HG02885 (cell line): ENCODE measurements at regions not wholly inside any gene's neighbourhood (a gene's known extent, or its start where the extent isn't known, plus 50 kb on each side); places are given as distances from the start of the nearest gene placed in this dataset.

Source experiments
- ATAC-seq: cut with Tn5 transposase; IDR thresholded peaks from one replicate; pipeline ENCODE4 v1.9.1; 2021; ENCODE audit warnings: mild to moderate bottlenecking; ENCODE audit not compliant: unreplicated experiment, poor library complexity

DNA sequence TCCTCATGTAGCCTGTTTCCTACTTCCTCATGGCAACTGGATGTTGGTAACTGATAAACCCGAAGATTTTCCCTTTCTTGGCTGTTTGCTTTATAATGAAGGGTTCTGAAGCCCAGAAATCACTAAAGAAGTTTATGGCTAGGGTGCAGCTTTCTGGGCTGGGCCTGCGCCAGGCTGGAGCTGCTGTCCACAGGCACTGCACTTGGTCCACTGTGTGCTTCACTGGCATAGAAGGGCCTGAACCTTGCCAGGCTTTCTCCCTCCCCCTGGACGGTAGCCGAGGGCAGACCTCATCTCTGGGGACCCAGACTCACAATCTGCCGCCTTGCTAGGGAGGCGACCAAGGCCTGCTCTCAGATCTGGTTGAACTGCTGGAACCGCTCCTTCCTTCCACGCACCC is 133.3 kb upstream of the SPRED2 start:
- no peak for ATAC-seq

DNA sequence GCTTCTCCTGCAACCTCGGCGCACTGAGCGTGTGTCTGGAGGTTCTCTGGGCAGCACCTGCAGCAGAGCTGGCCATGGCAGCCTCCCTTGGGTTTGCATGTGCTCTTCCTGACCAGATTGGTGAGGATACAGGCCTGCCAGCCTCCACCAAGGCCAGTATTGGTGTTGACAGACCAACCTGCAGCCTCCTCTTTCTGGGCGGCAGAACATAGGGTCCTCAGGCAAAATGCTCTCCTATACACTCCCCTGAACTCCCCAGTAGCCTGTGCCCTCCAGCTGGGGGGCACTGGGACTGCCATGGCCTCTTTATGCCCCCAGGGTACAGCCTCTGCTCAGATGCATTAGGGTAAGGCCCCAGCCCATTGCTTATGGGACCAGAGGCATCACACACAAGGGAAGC is 131.9 kb upstream of the SPRED2 start:
- no peak for ATAC-seq

DNA sequence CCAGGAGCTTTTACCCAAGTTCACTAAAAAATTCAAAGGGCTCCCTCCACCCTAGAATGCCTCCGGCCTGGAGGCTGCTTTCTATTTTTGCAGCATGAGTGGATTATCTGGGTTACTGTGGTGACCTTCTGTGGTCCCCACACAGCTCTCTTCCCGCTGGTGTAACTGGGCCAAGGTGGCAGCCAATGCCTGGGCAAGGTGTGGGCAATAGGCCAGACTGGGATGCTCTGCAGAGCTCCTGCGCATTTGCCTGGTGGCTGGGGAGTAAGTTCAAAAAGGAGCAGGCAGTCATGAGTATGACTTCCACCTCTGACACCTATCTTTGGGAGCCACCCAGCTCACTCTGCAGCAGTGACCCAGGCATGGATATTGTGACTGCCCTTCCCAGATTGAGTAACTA is 130.5 kb upstream of the SPRED2 start:
- ATAC-seq: no peak

GRCh38 chr2:65558743-65559142 is 126.3 kb upstream of the SPRED2 start:
- no peak for ATAC-seq

GRCh38 chr2:65557616-65558573 is 125.5 kb upstream of the SPRED2 start:
- no peak for ATAC-seq

DNA sequence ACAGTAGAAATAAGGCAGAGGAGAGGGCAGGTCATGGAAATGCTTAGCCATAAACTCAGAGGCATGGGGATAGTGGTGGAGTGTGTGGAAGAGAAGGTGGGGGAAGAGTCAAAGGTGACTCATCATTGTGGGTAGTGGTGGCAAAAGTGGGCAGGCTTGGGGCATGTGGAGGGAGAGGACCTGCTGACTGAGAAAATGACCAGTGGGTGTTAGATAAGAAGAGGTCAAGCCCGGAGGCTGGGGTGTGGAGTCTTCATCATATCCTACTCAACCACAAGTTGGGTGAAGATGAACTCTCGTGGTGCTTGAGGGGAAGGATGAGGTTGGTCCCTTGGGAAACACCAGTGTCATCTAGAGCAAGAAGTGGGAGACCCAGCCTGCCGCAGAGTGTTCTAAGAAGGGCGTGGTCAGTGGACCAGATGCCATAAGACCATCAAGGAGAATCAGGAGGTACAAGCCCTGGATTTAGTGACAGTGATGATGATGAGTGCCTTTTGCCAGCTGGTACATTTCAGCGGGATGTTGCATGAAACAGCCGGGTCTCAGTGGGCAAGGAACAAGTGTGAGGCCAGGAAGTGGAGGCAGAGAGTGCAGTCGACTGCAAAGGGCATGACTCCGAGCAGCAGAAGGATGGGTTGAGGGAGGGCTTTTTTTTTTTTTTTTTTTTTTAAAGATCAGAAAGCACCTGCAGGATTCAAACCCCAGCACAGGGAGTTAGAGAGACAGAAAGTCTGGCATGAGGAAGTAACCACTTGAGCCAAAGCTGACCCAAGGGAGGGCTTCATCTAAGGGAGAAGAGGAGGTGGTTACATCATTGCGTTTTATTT is 122.6 kb upstream of the SPRED2 start:
- ATAC-seq: peak; percentile 46

DNA sequence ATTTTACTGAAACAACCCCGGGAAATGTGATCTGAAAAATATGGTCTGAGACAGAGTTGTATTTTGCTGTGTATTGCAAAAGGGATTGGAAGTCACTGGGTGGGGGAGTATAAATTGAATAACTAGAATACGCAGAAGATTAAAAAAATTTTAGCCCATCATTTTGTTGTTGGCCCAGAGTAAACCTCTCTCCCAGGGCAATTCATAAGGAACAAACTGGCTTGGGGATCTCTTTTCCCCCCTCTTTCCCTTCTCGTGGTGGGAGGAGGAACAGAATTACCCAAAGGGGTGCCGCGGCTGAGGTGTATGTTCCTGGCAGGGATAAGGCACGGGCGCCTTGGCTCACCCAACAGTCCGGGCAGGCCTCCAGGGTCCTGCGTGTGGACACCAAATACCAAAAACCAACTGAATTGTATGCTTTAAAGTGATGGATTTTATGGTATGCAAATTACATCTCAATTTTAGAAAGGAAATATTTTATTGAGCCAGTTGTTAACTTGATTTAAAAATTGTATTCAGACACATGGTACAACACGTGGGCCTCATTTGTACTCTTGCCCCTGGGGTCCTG is 121.2 kb upstream of the SPRED2 start:
- ATAC-seq: no peak

DNA sequence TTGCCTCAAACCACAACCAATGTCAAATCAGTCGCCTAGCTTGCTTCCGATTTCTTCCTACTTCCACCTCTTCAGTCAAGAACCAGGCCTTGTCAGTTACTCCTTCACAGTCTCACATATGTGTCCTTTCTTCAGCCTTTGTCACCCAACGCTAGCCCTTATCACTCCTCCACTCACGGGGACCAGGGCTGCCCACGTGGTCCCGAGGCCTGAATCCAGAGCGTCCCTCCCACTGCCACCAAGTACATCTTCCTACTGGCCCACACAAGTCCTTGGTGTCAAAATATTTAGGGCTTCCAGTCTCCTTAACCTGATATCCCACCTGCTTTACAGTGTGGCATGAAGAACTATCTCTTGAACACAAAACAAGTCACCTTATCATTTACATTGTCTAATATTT is 119.1 kb upstream of the SPRED2 start:
- ATAC-seq: no peak

GRCh38 chr2:65550246-65550645 is 117.8 kb upstream of the SPRED2 start:
- ATAC-seq: no peak

DNA sequence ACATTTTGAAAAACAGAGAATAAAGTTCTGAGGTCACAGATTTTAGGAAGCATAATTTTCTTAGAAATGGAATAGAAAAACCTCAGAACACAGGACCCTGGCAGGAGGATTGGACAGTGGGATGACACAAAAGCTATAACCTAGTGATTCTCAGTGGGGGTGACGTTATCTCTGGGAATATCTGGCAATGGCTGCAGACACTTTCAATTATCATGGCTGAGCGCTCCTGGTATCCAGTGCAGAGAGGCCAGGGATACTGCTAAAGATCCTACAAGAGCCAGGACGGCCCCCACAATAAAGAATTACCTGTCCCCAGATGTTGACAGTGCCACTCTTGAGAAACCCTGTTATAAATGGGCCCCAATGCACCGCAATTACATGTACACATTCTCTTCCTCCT is 117.2 kb upstream of the SPRED2 start:
- ATAC-seq: no peak

GRCh38 chr2:65549257-65549627 is 116.8 kb upstream of the SPRED2 start:
- ATAC-seq: no peak

DNA sequence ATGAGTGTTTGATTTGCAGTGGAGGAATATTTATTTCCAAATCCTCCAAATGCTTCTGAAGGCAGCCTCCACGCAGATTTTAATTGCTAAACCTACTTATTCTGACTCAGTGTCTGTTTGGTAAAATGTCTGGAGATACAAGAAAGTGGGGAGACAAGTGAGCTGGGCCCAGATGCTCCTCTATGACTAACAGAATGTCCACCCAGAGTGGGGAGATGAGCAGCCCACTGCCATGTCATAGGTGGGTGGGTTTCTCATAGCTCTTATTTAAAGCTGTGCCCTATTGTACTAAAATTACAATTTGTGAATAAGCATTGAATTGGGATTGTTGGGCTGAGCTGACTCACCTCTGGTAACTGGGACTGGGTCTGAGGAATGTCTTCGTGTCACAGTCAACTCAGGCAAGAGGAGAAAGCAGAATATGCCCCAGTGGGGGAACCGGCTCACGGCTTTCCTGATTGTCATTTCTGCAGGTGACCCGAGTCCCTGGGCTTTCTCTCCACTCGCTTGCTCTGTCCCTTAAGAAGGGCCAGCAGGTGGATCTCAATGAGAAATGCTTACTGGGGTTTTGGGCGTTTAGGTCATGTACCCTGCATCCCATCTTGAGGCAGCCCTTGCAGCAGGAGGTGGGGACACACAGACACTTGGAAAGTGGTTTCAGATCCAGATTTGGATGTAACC is 116.3 kb upstream of the SPRED2 start:
- no peak for ATAC-seq

DNA sequence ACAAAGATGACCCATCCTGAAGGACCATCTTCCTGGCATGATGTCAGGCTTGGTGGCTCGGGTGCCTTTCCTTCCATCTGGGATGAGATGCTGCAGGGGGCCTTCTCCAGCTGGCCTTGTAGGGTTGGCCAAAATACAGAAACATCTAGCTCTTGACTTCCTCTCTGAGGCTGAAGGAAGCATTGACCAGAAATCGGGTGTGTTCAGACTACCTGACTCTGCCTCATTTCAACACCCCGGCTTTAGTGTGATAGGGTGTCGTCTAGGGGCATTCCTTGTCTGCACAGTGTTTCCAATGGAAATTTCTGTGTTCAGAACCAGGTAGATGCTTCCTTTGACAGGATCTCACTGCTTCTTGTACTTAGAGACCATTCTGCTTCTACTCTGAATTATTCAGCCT is 115.7 kb upstream of the SPRED2 start:
- ATAC-seq: no peak

- no peak for ATAC-seq
Measured at GRCh38 chr2:65545837-65546805, 113.7 kb upstream of the SPRED2 start.

- ATAC-seq: no peak
Measured at GRCh38 chr2:65541773-65542172, 109.4 kb upstream of the SPRED2 start.

DNA sequence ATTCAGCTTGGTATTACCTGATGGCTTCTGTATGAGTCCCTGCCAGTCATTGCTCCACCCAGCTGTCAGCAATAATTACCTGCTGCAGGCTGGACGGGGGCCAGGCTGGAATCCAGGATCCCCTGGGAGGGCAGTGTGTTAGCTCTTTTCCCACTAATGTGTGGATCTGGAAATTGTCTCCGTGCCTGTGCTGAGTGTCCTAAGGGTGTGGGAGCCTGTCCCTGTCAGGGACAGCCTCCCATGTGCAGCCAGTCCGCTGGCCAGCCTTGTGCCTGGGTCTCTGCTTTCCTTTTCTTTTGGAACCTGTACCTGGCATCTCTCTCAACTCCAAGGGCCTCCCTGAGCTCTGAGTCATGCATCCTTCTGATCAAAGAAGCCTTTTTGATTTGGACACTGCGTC is 107.2 kb upstream of the SPRED2 start:
- ATAC-seq: no peak

DNA sequence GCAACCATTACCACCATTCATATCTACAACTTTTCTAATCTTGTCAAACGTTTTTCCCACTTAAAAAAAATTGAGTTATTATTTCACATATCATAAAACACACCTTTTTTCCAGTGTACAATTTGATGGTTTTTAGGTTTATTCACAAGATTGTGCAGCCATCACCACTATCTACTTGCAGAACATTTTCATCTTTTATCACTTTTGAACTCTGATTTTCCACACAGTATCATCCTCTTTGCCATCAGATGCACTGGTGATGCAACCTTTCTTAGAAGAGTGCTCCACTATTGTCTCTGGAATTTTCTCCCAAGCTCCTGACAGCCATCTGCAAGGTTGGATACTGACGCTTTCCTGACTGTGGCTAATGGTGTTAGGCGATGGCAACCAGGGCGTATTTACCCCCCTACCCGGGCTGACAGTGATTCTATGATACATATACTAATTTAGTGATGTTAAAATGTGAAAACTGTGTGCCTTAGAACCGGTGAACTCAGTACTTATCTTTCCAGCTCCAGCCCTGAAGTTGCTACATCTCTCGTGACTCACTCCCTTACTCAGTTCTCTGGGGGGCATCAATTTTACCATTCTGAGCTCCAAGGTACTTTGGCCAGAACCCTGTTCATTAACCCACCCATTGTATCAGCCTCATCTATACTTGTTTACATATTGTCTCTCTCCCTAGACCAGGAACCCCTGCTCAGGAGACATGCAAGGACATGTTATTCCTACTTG is 105.4 kb upstream of the SPRED2 start:
- no peak for ATAC-seq

DNA sequence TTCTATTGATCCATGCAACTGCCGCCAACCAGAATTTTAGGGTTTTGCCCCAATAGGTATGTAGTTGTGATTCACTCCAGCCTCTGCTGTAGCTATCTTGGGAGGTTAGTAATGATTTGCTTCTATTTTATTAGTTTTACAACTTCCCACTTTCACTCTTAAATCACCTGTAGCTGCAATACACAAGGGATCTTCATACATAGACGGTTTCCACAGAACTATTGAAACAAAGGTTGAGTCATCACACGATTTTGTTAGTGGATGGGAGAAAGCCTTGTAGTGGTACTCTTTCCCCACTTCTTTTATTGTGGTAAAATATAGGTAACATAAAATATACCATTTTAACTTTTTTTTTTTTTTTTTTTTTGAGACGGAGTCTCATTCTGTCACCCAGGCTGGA is 104.2 kb upstream of the SPRED2 start:
- ATAC-seq: peak; percentile 90

- ATAC-seq: no peak
Measured at GRCh38 chr2:65532937-65533336, 100.5 kb upstream of the SPRED2 start.
